ENCODE measurements at regions not wholly inside any gene's neighbourhood (a gene's known extent, or its start where the extent isn't known, plus 50 kb on each side); places are given as distances from the start of the nearest gene placed in this dataset.

- TF ChIP-seq POLR2A (IDR thresholded peaks at IDR 0.05) (no peak), CTCF (IDR thresholded peaks at IDR 0.05) (no peak), POLR2AphosphoS5 (IDR thresholded peaks at IDR 0.05) (no peak)
Measured at GRCh38 chr3:6228958-6229683, 631.8 kb upstream of the GRM7 start.
